Mesendoderm (in vitro differentiated cells): ENCODE measurements at regions not wholly inside any gene's neighbourhood (a gene's known extent, or its start where the extent isn't known, plus 50 kb on each side); places are given as distances from the start of the nearest gene placed in this dataset.
"Not testable (repeated sequence)": the region's sequence is repeated elsewhere in the genome, so short reads cannot be mapped to it uniquely, and the experiment has no call there.

Experiments used
- DNase-seq: peaks from one replicate; pipeline ENCODE4 v3.0.0; 2013
- H2AK5ac ChIP-seq: 2 replicates; pipeline ENCODE4 v1.6.1; 2013; ENCODE audit warnings: low read length, inconsistent platforms
- H2BK120ac ChIP-seq: 2 replicates; pipeline ENCODE4 v1.6.1; 2013; ENCODE audit warnings: low read depth, mild to moderate bottlenecking, low read length, moderate library complexity, mixed read lengths
- H2BK15ac ChIP-seq: replicated peaks from 2 replicates; pipeline ENCODE4 v1.6.1; 2013; ENCODE audit warnings: low read depth, mild to moderate bottlenecking, moderate library complexity
- H2BK5ac ChIP-seq: 2 replicates; pipeline ENCODE4 v1.6.1; 2013; ENCODE audit warnings: low read length, inconsistent platforms
- H3K18ac ChIP-seq: 2 replicates; pipeline ENCODE4 v1.6.1; 2013; ENCODE audit warnings: mild to moderate bottlenecking, low read length, mixed read lengths
- H3K23ac ChIP-seq: one replicate; pipeline ENCODE4 v1.6.1; 2013; ENCODE audit warnings: low read length
- H3K27ac ChIP-seq: 2 replicates; pipeline ENCODE4 v1.5.1; 2013; ENCODE audit warnings: low read depth, mild to moderate bottlenecking, inconsistent platforms, low read length, moderate library complexity
- H3K27me3 ChIP-seq: 2 replicates; pipeline ENCODE4 v1.6.1; 2013; ENCODE audit warnings: low read length, control low read depth, mild to moderate bottlenecking, inconsistent platforms; ENCODE audit not compliant: insufficient read depth, poor library complexity
- H3K36me3 ChIP-seq: 2 replicates; pipeline ENCODE4 v1.6.1; 2013; ENCODE audit warnings: low read length, inconsistent platforms; ENCODE audit not compliant: control insufficient read depth, insufficient read depth
- H3K4ac ChIP-seq: one replicate; pipeline ENCODE4 v1.6.1; 2013; ENCODE audit warnings: low read depth, mild to moderate bottlenecking, low read length, moderate library complexity
- H3K4me1 ChIP-seq: 2 replicates; pipeline ENCODE4 v1.6.1; 2013; ENCODE audit warnings: low read depth, low read length, inconsistent platforms; ENCODE audit not compliant: control insufficient read depth
- H3K4me2 ChIP-seq: 2 replicates; pipeline ENCODE4 v1.6.1; 2013; ENCODE audit warnings: low read length
- H3K4me3 ChIP-seq: 2 replicates; pipeline ENCODE4 v1.5.1; 2013; ENCODE audit warnings: mild to moderate bottlenecking, low read length
- H3K56ac ChIP-seq: one replicate; pipeline ENCODE4 v1.6.1; 2013; ENCODE audit warnings: low read length
- H3K79me1 ChIP-seq: 2 replicates; pipeline ENCODE4 v1.6.1; 2013; ENCODE audit warnings: low read length, inconsistent platforms
- H3K79me2 ChIP-seq: 2 replicates; pipeline ENCODE4 v1.6.1; 2013; ENCODE audit warnings: mild to moderate bottlenecking, low read length; ENCODE audit not compliant: control insufficient read depth, insufficient read depth
- H3K9ac ChIP-seq: 2 replicates; pipeline ENCODE4 v1.6.1; 2013; ENCODE audit warnings: low read length, inconsistent platforms
- H4K5ac ChIP-seq: one replicate; pipeline ENCODE4 v1.6.1; 2013; ENCODE audit warnings: low read length
- H4K8ac ChIP-seq: one replicate; pipeline ENCODE4 v1.6.1; 2013; ENCODE audit warnings: low read depth, mild to moderate bottlenecking, control low read depth, low read length, moderate library complexity
- WGBS: extraction: QIAGEN DNeasy Blood & Tissue Kit; methylation state at CpG from one replicate; pipeline ENCODE4 v1.1.7; 2013; ENCODE audit warnings: low lambda C conversion rate, missing lambda C conversion rate; ENCODE audit not compliant: insufficient coverage; ENCODE audit errors: extremely low coverage; 5-methylcytosine and 5-hydroxymethylcytosine counted together

GRCh38 chr4:77263976-77264375, 107.0 kb downstream of the CCNG2 start:
- not testable (repeated sequence) for H2BK120ac ChIP-seq, H3K79me2 ChIP-seq, H2BK5ac ChIP-seq, H3K4me2 ChIP-seq, H3K4me1 ChIP-seq, H3K79me1 ChIP-seq, H2BK15ac ChIP-seq, H3K4ac ChIP-seq, H2AK5ac ChIP-seq, H3K56ac ChIP-seq, H3K27me3 ChIP-seq, H3K4me3 ChIP-seq, H3K18ac ChIP-seq, H3K36me3 ChIP-seq, H4K8ac ChIP-seq, H4K5ac ChIP-seq, DNase-seq, H3K9ac ChIP-seq, H3K27ac ChIP-seq, H3K23ac ChIP-seq
- WGBS, result no CpG with 5 or more reads among the region's 4 CpGs

GRCh38 chr4:77264826-77265225, 107.8 kb downstream of the CCNG2 start:
- H3K56ac ChIP-seq, result no peak overlapping the region
- no peak overlapping the region for H2BK5ac ChIP-seq
- H4K5ac ChIP-seq, result no peak overlapping the region
- H3K27me3 ChIP-seq, result no peaks in the 10 kb centered on the region
- H3K27ac ChIP-seq, result no peak overlapping the region
- H3K4ac ChIP-seq, result no peak overlapping the region
- H3K23ac ChIP-seq, result no peak overlapping the region
- no peak overlapping the region for H2BK120ac ChIP-seq
- H3K79me2 ChIP-seq, result no peaks in the 10 kb centered on the region
- WGBS, result no CpG with 5 or more reads among the region's 2 CpGs
- H4K8ac ChIP-seq, result no peak overlapping the region
- H3K36me3 ChIP-seq, result no peaks in the 10 kb centered on the region
- H2AK5ac ChIP-seq, result no peak overlapping the region
- DNase-seq, result no peak
- H3K4me2 ChIP-seq, result no peak overlapping the region
- no peak overlapping the region for H3K9ac ChIP-seq
- H3K4me3 ChIP-seq, result no peak overlapping the region
- H3K79me1 ChIP-seq, result no peaks in the 10 kb centered on the region
- no peak overlapping the region for H2BK15ac ChIP-seq
- no peaks in the 10 kb centered on the region for H3K4me1 ChIP-seq
- H3K18ac ChIP-seq, result no peak overlapping the region

- Histone ChIP-seq H2BK15ac (no peak overlapping the region), H3K4me2 (no peak overlapping the region), H2BK120ac (no peak overlapping the region), H4K5ac (no peak overlapping the region), H2AK5ac (no peak overlapping the region), H3K56ac (no peak overlapping the region), H3K4me1 (no peaks in the 10 kb centered on the region), H3K4ac (no peak overlapping the region), H3K23ac (no peak overlapping the region), H3K27ac (no peak overlapping the region), H3K79me2 (no peaks in the 10 kb centered on the region), H2BK5ac (no peak overlapping the region), H3K36me3 (no peaks in the 10 kb centered on the region), H3K79me1 (no peaks in the 10 kb centered on the region), H3K4me3 (no peak overlapping the region), H3K9ac (no peak overlapping the region), H3K27me3 (no peaks in the 10 kb centered on the region), H3K18ac (no peak overlapping the region), H4K8ac (no peak overlapping the region)
- no CpG with 5 or more reads among the region's 2 CpGs for WGBS
- no peak for DNase-seq
These were observed 111.1 kb downstream of the CCNG2 start for GRCh38 chr4:77268108-77268507.

- no peak overlapping the region for H4K5ac ChIP-seq
- H3K27ac ChIP-seq, result no peak overlapping the region
- no peak overlapping the region for H3K18ac ChIP-seq
- no peak overlapping the region for H4K8ac ChIP-seq
- no peak overlapping the region for H2BK15ac ChIP-seq
- no peaks in the 10 kb centered on the region for H3K79me2 ChIP-seq
- no peak overlapping the region for H3K56ac ChIP-seq
- DNase-seq, result peak; percentile 30
- no CpG with 5 or more reads among the region's 1 CpG for WGBS
- H3K23ac ChIP-seq, result no peak overlapping the region
- H3K4me3 ChIP-seq, result no peak overlapping the region
- no peak overlapping the region for H2BK5ac ChIP-seq
- no peak overlapping the region for H3K4ac ChIP-seq
- H2BK120ac ChIP-seq, result no peak overlapping the region
- H3K4me1 ChIP-seq, result no peaks in the 10 kb centered on the region
- H3K27me3 ChIP-seq, result no peaks in the 10 kb centered on the region
- no peaks in the 10 kb centered on the region for H3K36me3 ChIP-seq
- no peak overlapping the region for H3K4me2 ChIP-seq
- no peak overlapping the region for H2AK5ac ChIP-seq
- no peak overlapping the region for H3K9ac ChIP-seq
- no peaks in the 10 kb centered on the region for H3K79me1 ChIP-seq
These were observed 112.5 kb downstream of the CCNG2 start for GRCh38 chr4:77269505-77269904.

GRCh38 chr4:77273412-77273811, 116.4 kb downstream of the CCNG2 start:
- no peak overlapping the region for H4K8ac ChIP-seq
- no peak overlapping the region for H3K27ac ChIP-seq
- no peak overlapping the region for H3K4me3 ChIP-seq
- no peak for DNase-seq
- no peak overlapping the region for H2AK5ac ChIP-seq
- H3K56ac ChIP-seq, result no peak overlapping the region
- H3K23ac ChIP-seq, result no peak overlapping the region
- no peak overlapping the region for H4K5ac ChIP-seq
- H3K9ac ChIP-seq, result no peak overlapping the region
- H3K4ac ChIP-seq, result no peak overlapping the region
- H3K4me2 ChIP-seq, result no peak overlapping the region
- no peaks in the 10 kb centered on the region for H3K4me1 ChIP-seq
- no peaks in the 10 kb centered on the region for H3K36me3 ChIP-seq
- H3K79me2 ChIP-seq, result no peaks in the 10 kb centered on the region
- H2BK15ac ChIP-seq, result no peak overlapping the region
- no peak overlapping the region for H2BK120ac ChIP-seq
- no peaks in the 10 kb centered on the region for H3K27me3 ChIP-seq
- H3K18ac ChIP-seq, result no peak overlapping the region
- no peaks in the 10 kb centered on the region for H3K79me1 ChIP-seq
- no CpG with 5 or more reads among the region's 2 CpGs for WGBS
- no peak overlapping the region for H2BK5ac ChIP-seq

GRCh38 chr4:77279114-77279513, 122.1 kb downstream of the CCNG2 start:
- H3K9ac ChIP-seq, H3K18ac ChIP-seq, H2BK5ac ChIP-seq, H4K8ac ChIP-seq, H2BK120ac ChIP-seq, H2BK15ac ChIP-seq, H3K79me2 ChIP-seq, H3K4me1 ChIP-seq, H3K27me3 ChIP-seq, H3K36me3 ChIP-seq, H3K56ac ChIP-seq, H3K23ac ChIP-seq, H3K4me2 ChIP-seq, H3K4me3 ChIP-seq, DNase-seq, H3K27ac ChIP-seq, H4K5ac ChIP-seq, H3K79me1 ChIP-seq, H3K4ac ChIP-seq, H2AK5ac ChIP-seq: not testable (repeated sequence)
- WGBS, result no CpG with 5 or more reads among the region's 2 CpGs
